NB4 (cell line): ENCODE measurements at regions not wholly inside any gene's neighbourhood (a gene's known extent, or its start where the extent isn't known, plus 50 kb on each side); places are given as distances from the start of the nearest gene placed in this dataset.
"Not testable (repeated sequence)": the region's sequence is repeated elsewhere in the genome, so short reads cannot be mapped to it uniquely, and the experiment has no call there.

ENCODE experiments used
- DNase-seq: peaks from one replicate; pipeline ENCODE4 v3.0.0; 2010; ENCODE audit warnings: low read depth
- H3K4me3 ChIP-seq: one replicate; pipeline ENCODE4 v1.5.1; 2011; ENCODE audit warnings: mild to moderate bottlenecking, low read depth, low read length, moderate library complexity
- MYC ChIP-seq: IDR thresholded peaks from 2 replicates; pipeline ENCODE4 v1.6.1; 2011; ENCODE audit warnings: low read depth, low read length
- POLR2A ChIP-seq: IDR thresholded peaks from 2 replicates; pipeline ENCODE4 v1.6.1; 2011; ENCODE audit warnings: mild to moderate bottlenecking; ENCODE audit not compliant: insufficient read length; ENCODE audit errors: extremely low read depth
- TF ChIP-seq, protein P1 (sequence below): IDR thresholded peaks from one replicate; pipeline ENCODE4 v1.5.1; 2012; ENCODE audit warnings: low read depth, low read length
- TF ChIP-seq, protein P2 (sequence below): IDR thresholded peaks from 2 replicates; pipeline ENCODE4 v1.6.1; 2011; ENCODE audit warnings: low read depth, low read length

DNA sequence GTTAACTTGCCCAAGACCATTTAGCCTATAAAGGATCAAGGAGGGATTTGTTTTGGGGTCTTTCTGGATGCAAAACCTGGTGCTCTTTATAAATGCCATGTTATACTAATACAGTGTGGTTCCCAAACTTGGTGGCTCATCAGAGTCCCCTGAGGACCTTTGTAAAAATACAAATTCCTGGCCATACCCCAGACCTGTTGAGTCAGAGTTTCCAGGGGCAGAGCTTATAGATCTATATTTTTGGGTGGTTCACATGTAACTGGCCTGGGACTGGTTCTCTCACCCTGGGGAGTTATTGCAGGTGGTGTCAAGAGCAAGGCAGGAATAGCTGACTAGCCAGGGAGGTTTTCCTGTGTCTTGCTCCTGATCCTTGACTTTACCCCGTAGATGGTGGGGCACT, 136.9 kb upstream of the HNRNPU start:
- DNase-seq, result no peak
- no peak overlapping the region for H3K4me3 ChIP-seq
- TF ChIP-seq MYC (no peak), POLR2A (no peak)
- TF ChIP-seq, protein P1, sequence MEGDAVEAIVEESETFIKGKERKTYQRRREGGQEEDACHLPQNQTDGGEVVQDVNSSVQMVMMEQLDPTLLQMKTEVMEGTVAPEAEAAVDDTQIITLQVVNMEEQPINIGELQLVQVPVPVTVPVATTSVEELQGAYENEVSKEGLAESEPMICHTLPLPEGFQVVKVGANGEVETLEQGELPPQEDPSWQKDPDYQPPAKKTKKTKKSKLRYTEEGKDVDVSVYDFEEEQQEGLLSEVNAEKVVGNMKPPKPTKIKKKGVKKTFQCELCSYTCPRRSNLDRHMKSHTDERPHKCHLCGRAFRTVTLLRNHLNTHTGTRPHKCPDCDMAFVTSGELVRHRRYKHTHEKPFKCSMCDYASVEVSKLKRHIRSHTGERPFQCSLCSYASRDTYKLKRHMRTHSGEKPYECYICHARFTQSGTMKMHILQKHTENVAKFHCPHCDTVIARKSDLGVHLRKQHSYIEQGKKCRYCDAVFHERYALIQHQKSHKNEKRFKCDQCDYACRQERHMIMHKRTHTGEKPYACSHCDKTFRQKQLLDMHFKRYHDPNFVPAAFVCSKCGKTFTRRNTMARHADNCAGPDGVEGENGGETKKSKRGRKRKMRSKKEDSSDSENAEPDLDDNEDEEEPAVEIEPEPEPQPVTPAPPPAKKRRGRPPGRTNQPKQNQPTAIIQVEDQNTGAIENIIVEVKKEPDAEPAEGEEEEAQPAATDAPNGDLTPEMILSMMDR, result no peak
- TF ChIP-seq, protein P2, sequence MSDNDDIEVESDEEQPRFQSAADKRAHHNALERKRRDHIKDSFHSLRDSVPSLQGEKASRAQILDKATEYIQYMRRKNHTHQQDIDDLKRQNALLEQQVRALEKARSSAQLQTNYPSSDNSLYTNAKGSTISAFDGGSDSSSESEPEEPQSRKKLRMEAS, result no peak

DNA sequence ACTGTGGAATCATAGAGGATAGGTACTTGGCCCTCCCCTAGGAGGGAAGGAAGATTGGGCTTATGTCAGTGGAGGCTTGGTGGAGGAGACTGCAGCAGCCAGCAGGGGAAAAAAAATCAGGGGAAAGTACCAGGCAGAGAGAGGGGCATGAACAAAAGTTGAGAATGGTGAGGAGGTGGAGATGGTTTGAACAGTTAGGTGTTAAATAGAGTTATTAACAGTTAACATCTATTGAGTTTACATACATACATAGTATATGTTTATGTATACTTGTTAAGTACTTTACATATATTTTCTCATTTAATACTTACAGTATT, 136.5 kb upstream of the HNRNPU start:
- DNase-seq, result no peak
- no peak overlapping the region for H3K4me3 ChIP-seq
- TF ChIP-seq, protein P2, result no peak
- TF ChIP-seq MYC (no peak), POLR2A (no peak)
- TF ChIP-seq, protein P1, result no peak

DNA sequence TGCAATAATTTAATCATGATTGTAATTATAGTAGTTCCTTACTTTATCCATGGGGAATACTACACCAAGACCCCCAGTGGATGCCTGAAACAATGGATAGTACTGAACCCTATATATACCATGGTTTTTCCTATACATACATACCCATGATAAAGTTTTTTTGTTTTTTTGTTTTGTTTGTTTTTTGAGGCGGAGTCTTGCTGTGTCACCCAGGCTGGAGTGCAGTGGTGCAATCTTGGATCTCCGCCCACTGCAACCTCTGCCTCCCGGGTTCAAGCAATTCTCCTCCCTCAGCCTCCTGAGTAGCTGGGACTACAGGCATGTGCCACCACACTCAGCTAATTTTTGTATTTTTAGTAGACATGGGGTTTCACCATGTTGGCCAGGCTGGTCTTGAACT, 135.3 kb upstream of the HNRNPU start:
- H3K4me3 ChIP-seq, DNase-seq: not testable (repeated sequence)

DNA sequence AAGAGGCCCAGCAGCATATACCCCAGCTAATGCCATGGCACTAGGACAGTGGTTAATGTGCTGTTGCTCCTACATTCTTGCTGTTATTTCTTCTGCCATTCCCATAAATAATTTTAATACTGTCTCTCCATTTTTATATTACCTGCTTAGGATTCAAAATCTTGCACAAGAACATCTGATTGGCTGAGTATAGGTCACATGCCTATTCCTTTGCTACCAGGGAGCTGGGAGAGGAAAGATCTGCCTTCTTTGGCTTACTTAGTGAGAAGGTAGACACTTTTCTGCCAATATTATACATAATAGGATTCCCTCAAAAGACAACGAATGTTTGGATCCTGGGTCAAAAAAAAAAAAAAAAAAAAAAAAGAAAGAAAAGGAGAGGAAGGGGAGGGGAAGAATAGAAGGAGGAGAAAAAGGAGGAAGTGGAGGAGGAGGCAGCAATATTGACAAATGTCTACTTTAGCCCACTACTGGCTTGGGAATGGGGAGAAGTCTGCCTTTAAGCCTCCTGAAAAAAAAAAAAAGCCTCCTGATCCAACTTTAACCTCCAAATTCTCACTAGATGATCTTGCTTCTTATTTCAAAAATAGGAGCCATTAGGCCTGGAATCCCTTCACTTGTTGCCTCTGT, 134.5 kb upstream of the HNRNPU start:
- TF ChIP-seq, protein P1, result no peak
- no peak for TF ChIP-seq MYC
- no peak for TF ChIP-seq POLR2A

DNA sequence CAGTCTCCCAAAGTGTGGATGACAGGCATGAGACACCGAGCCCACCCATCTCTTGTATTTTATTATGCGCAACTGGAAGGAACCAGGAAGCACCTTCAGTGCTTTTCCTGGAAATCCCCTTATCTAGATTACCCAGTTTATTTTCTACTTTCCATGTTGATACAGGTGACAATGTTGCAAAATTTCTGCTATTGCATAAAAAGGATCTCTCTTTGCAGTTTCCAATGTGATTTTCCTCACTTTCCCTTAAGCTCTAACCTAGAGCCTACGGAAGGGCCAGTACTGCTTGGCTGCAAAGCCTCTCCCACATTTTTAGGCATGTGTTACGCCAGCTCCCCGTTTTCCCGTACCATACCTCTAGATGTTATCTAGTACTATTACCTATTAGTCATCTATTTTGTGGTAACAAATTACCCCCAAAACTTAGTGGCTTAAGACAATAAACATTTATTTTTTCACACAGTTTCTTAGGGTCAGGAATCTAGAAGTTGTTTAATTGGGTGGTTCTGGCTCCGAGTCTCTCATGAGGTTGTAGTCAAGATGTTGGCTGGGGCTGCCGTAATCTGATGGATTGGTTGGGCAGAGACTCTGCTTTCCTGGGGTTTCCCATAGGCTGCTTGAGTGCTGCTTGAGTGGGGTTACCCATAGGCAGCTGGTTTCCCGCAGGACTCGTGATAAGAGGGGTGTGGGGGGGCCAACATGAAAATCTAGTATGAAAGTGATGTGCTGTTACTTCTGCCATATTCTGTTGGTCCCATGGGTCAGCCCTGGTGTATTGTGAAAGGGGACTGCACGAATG, 131.5 kb upstream of the HNRNPU start:
- no peak for DNase-seq
- no peak for TF ChIP-seq MYC
- TF ChIP-seq, protein P2, result no peak
- H3K4me3 ChIP-seq, result no peak overlapping the region

More for the DNA sequence above, 134.5 kb upstream of the HNRNPU start:
- no peak overlapping the region for H3K4me3 ChIP-seq
- no peak for DNase-seq

DNA sequence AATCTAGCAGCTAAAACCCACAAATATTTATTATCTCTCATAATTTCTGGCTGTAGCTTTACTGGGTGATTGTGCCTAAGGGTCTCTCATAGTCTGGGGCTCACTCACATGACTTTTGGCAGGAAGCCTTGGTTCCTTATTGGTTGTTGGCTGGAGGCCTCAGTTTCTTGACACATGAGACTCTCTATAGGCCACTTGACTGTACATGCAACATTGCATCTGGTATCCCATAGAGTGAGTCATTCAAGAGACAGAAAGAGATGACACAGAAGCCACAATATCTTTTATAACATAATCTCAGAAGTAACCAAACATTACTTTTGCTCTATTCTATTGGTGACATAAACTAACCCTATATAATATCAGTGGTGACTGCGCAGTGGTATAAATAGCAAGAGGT, 128.5 kb upstream of the HNRNPU start:
- no peak overlapping the region for H3K4me3 ChIP-seq
- TF ChIP-seq, protein P1, result no peak
- TF ChIP-seq MYC (no peak), POLR2A (no peak)
- TF ChIP-seq, protein P2, result no peak
- DNase-seq, result no peak

DNA sequence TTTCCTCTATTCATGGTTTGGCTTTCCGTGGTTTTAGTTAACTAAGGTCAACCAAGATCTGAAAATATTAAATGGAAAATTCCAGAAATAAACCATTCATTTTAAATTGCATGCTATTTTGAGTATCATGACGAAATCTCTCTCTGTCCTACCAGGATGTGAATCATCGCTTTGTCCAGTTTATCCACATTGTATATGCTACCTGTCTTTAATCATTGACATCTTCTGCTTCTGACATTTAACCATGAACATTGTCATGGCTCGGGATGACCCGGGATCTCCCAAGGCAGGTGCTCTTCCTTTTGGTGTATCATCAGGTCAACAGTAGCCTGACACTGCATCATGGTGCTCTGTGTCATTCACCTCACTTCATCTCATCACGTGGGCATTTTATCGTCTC, 125.5 kb upstream of the HNRNPU start:
- TF ChIP-seq MYC (no peak), POLR2A (no peak)
- TF ChIP-seq, protein P1, result no peak
- TF ChIP-seq, protein P2, result no peak
- DNase-seq, result no peak
- no peak overlapping the region for H3K4me3 ChIP-seq
